ENCODE measurements at regions not wholly inside any gene's neighbourhood (a gene's known extent, or its start where the extent isn't known, plus 50 kb on each side); places are given as distances from the start of the nearest gene placed in this dataset.

DNA sequence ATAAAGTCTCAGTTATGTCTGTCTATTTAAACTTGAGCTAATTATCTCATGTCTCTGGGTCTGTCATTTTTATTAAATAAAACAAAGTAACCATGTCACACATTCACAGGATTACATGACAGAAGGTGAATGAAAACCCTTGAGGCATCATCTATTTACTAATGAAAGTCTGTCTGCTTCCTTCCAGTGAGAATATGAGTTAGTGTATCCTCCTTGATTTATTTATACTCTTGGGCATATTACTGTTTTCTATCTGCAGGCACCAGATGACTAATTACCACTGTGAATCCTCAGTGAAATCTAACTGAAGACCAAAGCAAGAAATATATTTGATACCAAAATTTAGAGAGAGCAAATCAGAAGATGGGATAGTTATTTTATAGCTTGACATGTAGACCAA lies 163.7 kb downstream of the CDC14C start:
- Histone ChIP-seq H3K27me3 (ENCODE audit: insufficient read depth, low read length) (no peaks in the 10 kb centered on the region), H3K9ac (ENCODE audit: low read length) (no peak overlapping the region), H3K79me2 (ENCODE audit: insufficient read depth, low read length) (no peaks in the 10 kb centered on the region), H4K20me1 (ENCODE audit: insufficient read depth) (no peaks in the 10 kb centered on the region), H3K27ac (ENCODE audit: low read depth, low read length) (no peak overlapping the region), H3K4me1 (ENCODE audit: control insufficient read depth in 1 of 2, insufficient read depth in 2 of 2, low read length in 2 of 2) (no peaks in the 10 kb centered on the region), H3K36me3 (ENCODE audit: control insufficient read depth in 1 of 2, insufficient read depth in 2 of 2, low read length in 2 of 2) (no peaks in the 10 kb centered on the region), H3K4me2 (ENCODE audit: low read length) (no peak overlapping the region), H2AFZ (ENCODE audit: low read depth, low read length, poor library complexity, severe bottlenecking) (no peak overlapping the region), H3K9me3 (ENCODE audit: control insufficient read depth in 1 of 2, insufficient read depth in 1 of 2, low read depth in 1 of 2, low read length in 2 of 2) (peaks cover 0 to 14% of the 10 kb centered on the region in 2 experiments; a peak in 1 of 4 replicates), H3K4me3 (replicated peaks in 1 of 2; ENCODE audit: low read depth in 1 of 2, low read length in 2 of 2) (no peak overlapping the region), H3K9me2 (ENCODE audit: insufficient read depth) (no peaks in the 10 kb centered on the region)
- intact Hi-C loops (cut with micrococcal nuclease): no loop called here
- DNase-seq (ENCODE audit: low read depth, low spot score) (no peak), ATAC-seq (no peak)
- TF ChIP-seq SP1 (IDR thresholded peaks at IDR 0.05; ENCODE audit: low read depth): no peak
- TF ChIP-seq ELF1 (IDR thresholded peaks at IDR 0.05; ENCODE audit: borderline replicate concordance, low read depth): no peak
- no peak for TF ChIP-seq SIN3A (IDR thresholded peaks at IDR 0.05; ENCODE audit: low read depth)
- TF ChIP-seq POLR2A (IDR thresholded peaks at IDR 0.05; ENCODE audit: borderline replicate concordance, extremely low read depth, insufficient read depth, insufficient read length): no peak
- no peak for TF ChIP-seq RAD21 (IDR thresholded peaks at IDR 0.05; ENCODE audit: low read depth)
- TF ChIP-seq CEBPB (IDR thresholded peaks at IDR 0.05; ENCODE audit: low read depth): no peak
- TF ChIP-seq EZH2 (IDR thresholded peaks at IDR 0.05): no peak
- TF ChIP-seq JUND (IDR thresholded peaks at IDR 0.05): no peak
- no peak for TF ChIP-seq POLR2AphosphoS5 (IDR thresholded peaks at IDR 0.05; ENCODE audit: low read depth, low read length)
- TF ChIP-seq, protein P1, sequence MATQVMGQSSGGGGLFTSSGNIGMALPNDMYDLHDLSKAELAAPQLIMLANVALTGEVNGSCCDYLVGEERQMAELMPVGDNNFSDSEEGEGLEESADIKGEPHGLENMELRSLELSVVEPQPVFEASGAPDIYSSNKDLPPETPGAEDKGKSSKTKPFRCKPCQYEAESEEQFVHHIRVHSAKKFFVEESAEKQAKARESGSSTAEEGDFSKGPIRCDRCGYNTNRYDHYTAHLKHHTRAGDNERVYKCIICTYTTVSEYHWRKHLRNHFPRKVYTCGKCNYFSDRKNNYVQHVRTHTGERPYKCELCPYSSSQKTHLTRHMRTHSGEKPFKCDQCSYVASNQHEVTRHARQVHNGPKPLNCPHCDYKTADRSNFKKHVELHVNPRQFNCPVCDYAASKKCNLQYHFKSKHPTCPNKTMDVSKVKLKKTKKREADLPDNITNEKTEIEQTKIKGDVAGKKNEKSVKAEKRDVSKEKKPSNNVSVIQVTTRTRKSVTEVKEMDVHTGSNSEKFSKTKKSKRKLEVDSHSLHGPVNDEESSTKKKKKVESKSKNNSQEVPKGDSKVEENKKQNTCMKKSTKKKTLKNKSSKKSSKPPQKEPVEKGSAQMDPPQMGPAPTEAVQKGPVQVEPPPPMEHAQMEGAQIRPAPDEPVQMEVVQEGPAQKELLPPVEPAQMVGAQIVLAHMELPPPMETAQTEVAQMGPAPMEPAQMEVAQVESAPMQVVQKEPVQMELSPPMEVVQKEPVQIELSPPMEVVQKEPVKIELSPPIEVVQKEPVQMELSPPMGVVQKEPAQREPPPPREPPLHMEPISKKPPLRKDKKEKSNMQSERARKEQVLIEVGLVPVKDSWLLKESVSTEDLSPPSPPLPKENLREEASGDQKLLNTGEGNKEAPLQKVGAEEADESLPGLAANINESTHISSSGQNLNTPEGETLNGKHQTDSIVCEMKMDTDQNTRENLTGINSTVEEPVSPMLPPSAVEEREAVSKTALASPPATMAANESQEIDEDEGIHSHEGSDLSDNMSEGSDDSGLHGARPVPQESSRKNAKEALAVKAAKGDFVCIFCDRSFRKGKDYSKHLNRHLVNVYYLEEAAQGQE (IDR thresholded peaks at IDR 0.05; ENCODE audit: low read depth): no peak
- no peak for TF ChIP-seq ZNF274 (IDR thresholded peaks at IDR 0.05; ENCODE audit: low read depth, low read length)
- TF ChIP-seq ZFX (IDR thresholded peaks at IDR 0.05): no peak
- TF ChIP-seq YY1 (IDR thresholded peaks at IDR 0.05; ENCODE audit: extremely low read depth, insufficient replicate concordance, low read depth, low read length): no peak
- TF ChIP-seq FOSL1 (IDR thresholded peaks at IDR 0.05; ENCODE audit: low read depth): no peak
- POLR2A ChIA-PET: no interaction called here
- CTCF ChIA-PET: no interaction called here
- BruUV-seq (replicated peaks): no TSS peak
- RAD21 ChIA-PET (ENCODE audit: low non-redundant PET in 1 of 2, low total read pairs in 2 of 2, uncharacterized antibody in 2 of 2, unreplicated experiment in 2 of 2): no interaction called here
